HS-27A (cell line): ENCODE measurements at regions not wholly inside any gene's neighbourhood (a gene's known extent, or its start where the extent isn't known, plus 50 kb on each side); places are given as distances from the start of the nearest gene placed in this dataset.

Experiments used
- DNase-seq: peaks from one replicate; pipeline ENCODE4 v3.0.0-alpha.2; 2012; ENCODE audit warnings: low read depth, missing footprints

- DNase-seq, result no peak
Observed at GRCh38 chr18:34594266-34594665, 115.8 kb upstream of the DTNA start.

- DNase-seq, result no peak
Observed at GRCh38 chr18:34595690-34596089, 114.4 kb upstream of the DTNA start.

GRCh38 chr18:34598120-34598635 is 111.9 kb upstream of the DTNA start:
- no peak for DNase-seq

GRCh38 chr18:34600158-34600557 is 109.9 kb upstream of the DTNA start:
- DNase-seq, result no peak

- DNase-seq, result no peak
Observed at GRCh38 chr18:34600874-34601656, 109.0 kb upstream of the DTNA start.

- DNase-seq, result no peak
Observed at GRCh38 chr18:34604591-34604990, 105.5 kb upstream of the DTNA start.

- no peak for DNase-seq
Observed at GRCh38 chr18:34606851-34607250, 103.2 kb upstream of the DTNA start.

GRCh38 chr18:34608064-34608463 is 102.0 kb upstream of the DTNA start:
- no peak for DNase-seq

- DNase-seq, result no peak
Observed at GRCh38 chr18:34609986-34610648, 100.0 kb upstream of the DTNA start.

- no peak for DNase-seq
Observed at GRCh38 chr18:34611904-34612303, 98.2 kb upstream of the DTNA start.

GRCh38 chr18:34620258-34620861 is 89.7 kb upstream of the DTNA start:
- no peak for DNase-seq

GRCh38 chr18:34623557-34623956 is 86.5 kb upstream of the DTNA start:
- DNase-seq, result no peak

- no peak for DNase-seq
Observed at GRCh38 chr18:34624551-34624950, 85.5 kb upstream of the DTNA start.

- DNase-seq, result no peak
Observed at GRCh38 chr18:34626404-34627136, 83.5 kb upstream of the DTNA start.

GRCh38 chr18:34627137-34627920 is 82.8 kb upstream of the DTNA start:
- DNase-seq, result no peak

GRCh38 chr18:34631093-34631966 is 78.8 kb upstream of the DTNA start:
- no peak for DNase-seq

- DNase-seq, result no peak
Observed at GRCh38 chr18:34632321-34632720, 77.8 kb upstream of the DTNA start.

GRCh38 chr18:34633368-34633767 is 76.7 kb upstream of the DTNA start:
- DNase-seq, result no peak

GRCh38 chr18:34637094-34637801 is 72.8 kb upstream of the DTNA start:
- no peak for DNase-seq

- no peak for DNase-seq
Observed at GRCh38 chr18:34639687-34640086, 70.4 kb upstream of the DTNA start.
